HG03066 (cell line): ENCODE measurements at regions not wholly inside any gene's neighbourhood (a gene's known extent, or its start where the extent isn't known, plus 50 kb on each side); places are given as distances from the start of the nearest gene placed in this dataset.
"Not testable (repeated sequence)": the region's sequence is repeated elsewhere in the genome, so short reads cannot be mapped to it uniquely, and the experiment has no call there.

Experiments used
- ATAC-seq: cut with Tn5 transposase; IDR thresholded peaks from one replicate; pipeline ENCODE4 v1.9.1; 2021; ENCODE audit warnings: low read depth; ENCODE audit not compliant: unreplicated experiment

- no peak for ATAC-seq
Measured at GRCh38 chr22:25281675-25282345, 62.4 kb downstream of the CRYBB2 start.

GRCh38 chr22:25282346-25282670 lies 62.9 kb downstream of the CRYBB2 start:
- ATAC-seq = no peak

- no peak for ATAC-seq
Measured at GRCh38 chr22:25282671-25283561, 63.5 kb downstream of the CRYBB2 start.

DNA sequence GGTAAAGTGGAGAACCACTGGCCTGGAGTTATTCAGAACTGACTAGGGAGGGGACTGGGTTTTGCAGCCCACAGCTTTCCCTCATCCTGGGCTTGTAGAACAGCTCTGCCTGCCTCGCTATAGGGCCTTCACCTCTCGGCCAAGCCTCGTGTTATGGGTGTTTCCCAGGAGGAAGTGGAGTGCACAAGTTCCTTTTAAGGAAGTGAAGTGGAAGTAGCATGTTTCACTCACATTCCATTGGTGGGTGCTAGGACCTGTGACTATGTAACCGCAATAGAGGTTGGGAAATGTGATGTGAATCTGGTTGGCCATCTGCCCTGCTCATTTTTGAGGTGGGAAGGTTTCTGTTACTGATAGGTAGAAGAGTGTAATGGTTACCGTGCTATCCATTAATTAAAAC lies 69.0 kb downstream of the CRYBB2 start:
- ATAC-seq = not testable (repeated sequence)

DNA sequence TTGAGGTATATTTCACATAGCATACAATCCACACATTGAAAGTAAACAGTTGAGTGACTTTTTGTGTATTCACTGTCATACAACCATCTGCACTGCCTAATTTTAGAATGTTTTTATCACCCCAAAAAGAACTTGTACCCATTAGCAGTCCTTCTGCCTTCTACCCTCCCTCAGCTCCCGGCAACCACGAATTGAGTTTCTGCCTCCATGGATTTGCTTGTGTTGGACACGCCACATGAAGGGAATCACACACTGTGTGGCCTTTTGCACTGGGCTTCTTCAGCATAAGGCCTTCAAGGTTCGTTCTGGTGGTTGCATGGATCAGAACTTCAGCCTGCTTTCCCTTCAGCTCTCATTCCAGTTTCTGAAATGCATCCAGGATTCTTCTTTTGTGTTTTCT lies 82.5 kb downstream of the CRYBB2 start:
- not testable (repeated sequence) for ATAC-seq

DNA sequence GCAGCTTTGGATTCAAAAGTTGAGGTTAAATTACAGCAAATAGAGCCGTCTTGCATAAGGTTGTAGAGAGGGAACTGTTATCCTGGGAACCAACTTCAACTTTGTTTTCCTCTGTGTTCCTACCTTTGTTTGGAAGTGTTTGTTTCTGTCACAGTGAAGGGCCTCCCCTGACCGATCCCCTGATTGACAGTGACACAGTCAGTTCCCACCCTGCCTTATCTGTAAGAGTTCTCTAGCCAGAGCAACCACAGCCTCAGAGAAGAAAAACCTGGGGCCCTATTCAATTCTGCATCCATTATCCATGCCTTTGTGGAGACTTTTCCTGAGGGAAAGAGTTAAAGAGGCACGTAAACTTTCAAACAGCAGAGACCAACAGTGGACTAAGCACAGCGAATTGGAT lies 90.1 kb downstream of the CRYBB2 start:
- not testable (repeated sequence) for ATAC-seq

GRCh38 chr22:25311924-25312323 lies 92.5 kb downstream of the CRYBB2 start:
- ATAC-seq = not testable (repeated sequence)

GRCh38 chr22:25318081-25318823 lies 98.8 kb downstream of the CRYBB2 start:
- no peak for ATAC-seq

- ATAC-seq = no peak
Measured at GRCh38 chr22:25327018-25327755, 107.7 kb downstream of the CRYBB2 start.

DNA sequence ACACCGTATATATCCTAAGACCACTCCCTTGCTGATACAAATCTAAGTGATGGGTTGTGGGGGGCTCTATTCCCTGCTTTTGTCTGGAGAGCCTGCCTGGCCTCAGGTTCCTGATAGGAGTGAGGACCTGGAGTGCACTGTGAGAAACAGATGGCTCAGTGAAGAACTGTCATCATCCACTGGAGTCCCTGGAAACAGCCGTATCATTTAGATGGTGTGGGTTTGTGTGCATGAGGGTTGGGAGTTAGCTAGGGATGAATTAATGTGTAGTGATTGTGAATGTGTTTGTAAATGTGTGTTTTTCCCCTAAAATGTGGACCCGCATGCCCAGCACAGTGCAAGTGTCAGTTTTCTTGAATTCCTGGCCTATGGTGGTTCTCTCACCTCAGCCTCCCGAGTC lies 111.6 kb downstream of the CRYBB2 start:
- no peak for ATAC-seq

DNA sequence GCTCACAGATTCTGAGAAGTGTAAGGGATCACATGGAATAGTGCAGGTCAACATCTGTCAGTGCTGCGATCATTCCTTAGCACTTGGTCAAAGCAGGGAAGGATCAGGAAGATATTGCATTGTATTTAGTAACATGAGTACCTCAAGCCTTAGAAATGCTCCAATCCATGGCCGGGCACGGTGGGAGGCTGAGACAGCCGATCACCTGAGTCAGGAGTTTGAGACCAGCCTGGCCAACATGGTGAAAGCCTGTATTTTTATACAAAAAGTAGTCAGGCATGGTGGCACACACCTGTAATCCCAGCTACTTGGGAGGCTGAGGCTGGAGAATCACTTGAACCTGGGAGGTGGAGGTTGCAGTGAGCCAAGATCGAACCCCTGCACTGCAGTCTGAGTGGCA lies 112.5 kb downstream of the CRYBB2 start:
- ATAC-seq = not testable (repeated sequence)

DNA sequence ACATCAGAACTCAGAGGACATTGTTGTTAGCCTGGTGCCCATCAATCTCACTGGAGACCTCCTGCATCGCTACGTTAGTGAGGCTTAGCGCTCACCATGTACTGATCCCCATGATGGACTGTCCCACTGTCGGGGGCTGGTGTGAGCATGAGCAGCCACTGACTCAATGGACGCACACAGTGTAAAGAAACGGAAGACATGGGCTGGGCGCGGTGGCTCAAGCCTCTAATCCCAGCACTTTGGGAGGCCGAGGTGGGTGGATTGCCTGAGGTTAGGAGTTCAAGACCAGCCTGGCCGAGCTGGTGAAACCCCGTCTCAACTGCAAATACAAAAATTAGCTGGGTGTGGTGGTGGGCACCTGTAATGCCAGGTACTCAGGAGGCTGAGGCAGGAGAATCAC lies 112.9 kb downstream of the CRYBB2 start:
- ATAC-seq = no peak

DNA sequence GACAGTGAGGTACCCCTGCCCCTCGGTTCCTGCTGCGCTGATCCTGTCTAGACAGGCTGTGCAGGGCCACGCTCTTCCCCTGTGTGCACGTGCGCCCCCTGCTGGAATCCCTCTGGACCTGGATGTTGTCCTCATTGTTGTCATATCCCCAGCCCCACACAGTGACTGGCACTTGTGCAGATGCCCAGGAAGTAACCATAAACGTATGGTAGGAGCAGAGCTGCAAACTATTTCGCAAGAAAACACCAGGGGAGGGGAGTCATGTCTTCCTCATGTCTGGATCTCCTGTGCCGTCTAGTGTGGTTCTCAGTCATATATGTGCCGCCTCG lies 114.7 kb downstream of the CRYBB2 start:
- ATAC-seq = no peak

GRCh38 chr22:25334631-25335030 lies 115.2 kb downstream of the CRYBB2 start:
- not testable (repeated sequence) for ATAC-seq

- not testable (repeated sequence) for ATAC-seq
Measured at GRCh38 chr22:25335276-25335675, 115.8 kb downstream of the CRYBB2 start.

GRCh38 chr22:25340536-25340935 lies 121.1 kb downstream of the CRYBB2 start:
- ATAC-seq = not testable (repeated sequence)

- ATAC-seq = not testable (repeated sequence)
Measured at GRCh38 chr22:25344366-25344765, 124.9 kb downstream of the CRYBB2 start.

GRCh38 chr22:25346859-25347751 lies 127.7 kb downstream of the CRYBB2 start:
- no peak for ATAC-seq

GRCh38 chr22:25347752-25348102 lies 128.3 kb downstream of the CRYBB2 start:
- ATAC-seq = no peak

DNA sequence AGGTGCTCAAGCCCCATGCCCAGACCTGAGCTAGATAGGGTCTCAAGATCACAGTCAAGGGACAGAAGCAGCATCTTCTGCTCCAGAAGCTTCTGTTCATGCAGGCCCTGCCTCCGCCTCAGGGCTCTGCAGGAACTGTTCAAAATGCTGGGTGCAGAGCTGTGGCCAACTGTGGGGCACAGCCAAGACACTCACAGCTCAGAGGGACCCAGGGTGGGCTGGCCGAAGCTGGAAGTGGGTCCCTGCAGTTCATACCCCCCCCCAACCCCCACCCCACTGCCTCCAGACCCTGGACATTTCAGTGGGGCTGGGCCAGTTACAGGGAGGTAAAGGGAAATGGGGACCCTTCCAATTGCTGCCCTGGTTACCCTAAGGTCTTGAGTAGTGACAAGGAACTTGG lies 129.0 kb downstream of the CRYBB2 start:
- ATAC-seq = no peak
